Ovary (tissue), 3 donors: ENCODE measurements at regions not wholly inside any gene's neighbourhood (a gene's known extent, or its start where the extent isn't known, plus 50 kb on each side); places are given as distances from the start of the nearest gene placed in this dataset.

ENCODE experiments used
- CTCF ChIP-seq, 3 donors: fragments of 450-650 bp in 2 of 3; fragments of 200-600 bp in 1 of 3; IDR thresholded peaks; one replicate each; pipeline versions ENCODE4 v1.5.1 to v1.8.0; 2016 to 2022; ENCODE audit warnings: antibody characterized with exemption in 3 of 3, mild to moderate bottlenecking in 1 of 3
- POLR2A ChIP-seq: fragments of 450-650 bp; IDR thresholded peaks from one replicate; pipeline ENCODE4 v1.6.1; 2017; ENCODE audit warnings: antibody characterized with exemption, mild to moderate bottlenecking, moderate library complexity
- donor health status: DM: no; HTN: no; CAD: no.

GRCh38 chr2:226553333-226553732, 246.3 kb downstream of the IRS1 start:
- TF ChIP-seq POLR2A, result no peak
- TF ChIP-seq CTCF (IDR thresholded peaks at IDR 0.05), result no peak
